HL-60 (cell line): ENCODE measurements at regions not wholly inside any gene's neighbourhood (a gene's known extent, or its start where the extent isn't known, plus 50 kb on each side); places are given as distances from the start of the nearest gene placed in this dataset.

ENCODE experiments used
- DNase-seq, 2 experiments: peaks; one replicate each; pipeline ENCODE4 v3.0.0-alpha.2; 2010 to 2020; ENCODE audit warnings: low read depth in 1 of 2, low spot score in 1 of 2
- H3K27ac ChIP-seq: fragments of 250-450 bp; sonication (Bioruptor Pico); replicated peaks from 2 replicates; pipeline ENCODE4 v1.5.1; 2020; ENCODE audit warnings: mild to moderate bottlenecking, moderate library complexity
- H3K27me3 ChIP-seq: fragments of 250-450 bp; sonication (Bioruptor Pico); 2 replicates; pipeline ENCODE4 v1.5.1; 2021; ENCODE audit warnings: mild to moderate bottlenecking, moderate library complexity; ENCODE audit not compliant: insufficient read depth, poor library complexity, severe bottlenecking
- H3K4me3 ChIP-seq: replicated peaks from 2 replicates; pipeline ENCODE4 v1.5.1; 2011; ENCODE audit warnings: mild to moderate bottlenecking, control low read depth, low read length; ENCODE audit not compliant: insufficient read depth
- GABPA ChIP-seq: IDR thresholded peaks from 2 replicates; pipeline ENCODE4 v1.6.1; 2012; ENCODE audit warnings: low read depth
- POLR2AphosphoS5 ChIP-seq: IDR thresholded peaks from 2 replicates; pipeline ENCODE4 v1.6.1; 2012; ENCODE audit warnings: low read depth
- SPI1 ChIP-seq: IDR thresholded peaks from 2 replicates; pipeline ENCODE4 v1.6.1; 2012; ENCODE audit warnings: low read depth, mild to moderate bottlenecking, borderline replicate concordance
- TF ChIP-seq, protein P1 (sequence below): IDR thresholded peaks from one replicate; pipeline ENCODE4 v1.5.1; 2011; ENCODE audit warnings: low read length, control low read depth, inconsistent platforms; ENCODE audit not compliant: insufficient read depth
- TF ChIP-seq, protein P2 (sequence below): IDR thresholded peaks from 2 replicates; pipeline ENCODE4 v1.6.1; 2012; ENCODE audit warnings: low read depth; ENCODE audit not compliant: insufficient replicate concordance

- TF ChIP-seq, protein P1, sequence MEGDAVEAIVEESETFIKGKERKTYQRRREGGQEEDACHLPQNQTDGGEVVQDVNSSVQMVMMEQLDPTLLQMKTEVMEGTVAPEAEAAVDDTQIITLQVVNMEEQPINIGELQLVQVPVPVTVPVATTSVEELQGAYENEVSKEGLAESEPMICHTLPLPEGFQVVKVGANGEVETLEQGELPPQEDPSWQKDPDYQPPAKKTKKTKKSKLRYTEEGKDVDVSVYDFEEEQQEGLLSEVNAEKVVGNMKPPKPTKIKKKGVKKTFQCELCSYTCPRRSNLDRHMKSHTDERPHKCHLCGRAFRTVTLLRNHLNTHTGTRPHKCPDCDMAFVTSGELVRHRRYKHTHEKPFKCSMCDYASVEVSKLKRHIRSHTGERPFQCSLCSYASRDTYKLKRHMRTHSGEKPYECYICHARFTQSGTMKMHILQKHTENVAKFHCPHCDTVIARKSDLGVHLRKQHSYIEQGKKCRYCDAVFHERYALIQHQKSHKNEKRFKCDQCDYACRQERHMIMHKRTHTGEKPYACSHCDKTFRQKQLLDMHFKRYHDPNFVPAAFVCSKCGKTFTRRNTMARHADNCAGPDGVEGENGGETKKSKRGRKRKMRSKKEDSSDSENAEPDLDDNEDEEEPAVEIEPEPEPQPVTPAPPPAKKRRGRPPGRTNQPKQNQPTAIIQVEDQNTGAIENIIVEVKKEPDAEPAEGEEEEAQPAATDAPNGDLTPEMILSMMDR = no peak
- Histone ChIP-seq H3K27me3 (no peaks in the 10 kb centered on the region), H3K27ac (no peak overlapping the region), H3K4me3 (no peak overlapping the region)
- DNase-seq = no peak
Observed at GRCh38 chr12:93033948-93034347, 104.9 kb upstream of the EEA1 start.

GRCh38 chr12:93039062-93039461, 110.0 kb upstream of the EEA1 start:
- no peak overlapping the region for H3K27ac ChIP-seq
- TF ChIP-seq, protein P2, sequence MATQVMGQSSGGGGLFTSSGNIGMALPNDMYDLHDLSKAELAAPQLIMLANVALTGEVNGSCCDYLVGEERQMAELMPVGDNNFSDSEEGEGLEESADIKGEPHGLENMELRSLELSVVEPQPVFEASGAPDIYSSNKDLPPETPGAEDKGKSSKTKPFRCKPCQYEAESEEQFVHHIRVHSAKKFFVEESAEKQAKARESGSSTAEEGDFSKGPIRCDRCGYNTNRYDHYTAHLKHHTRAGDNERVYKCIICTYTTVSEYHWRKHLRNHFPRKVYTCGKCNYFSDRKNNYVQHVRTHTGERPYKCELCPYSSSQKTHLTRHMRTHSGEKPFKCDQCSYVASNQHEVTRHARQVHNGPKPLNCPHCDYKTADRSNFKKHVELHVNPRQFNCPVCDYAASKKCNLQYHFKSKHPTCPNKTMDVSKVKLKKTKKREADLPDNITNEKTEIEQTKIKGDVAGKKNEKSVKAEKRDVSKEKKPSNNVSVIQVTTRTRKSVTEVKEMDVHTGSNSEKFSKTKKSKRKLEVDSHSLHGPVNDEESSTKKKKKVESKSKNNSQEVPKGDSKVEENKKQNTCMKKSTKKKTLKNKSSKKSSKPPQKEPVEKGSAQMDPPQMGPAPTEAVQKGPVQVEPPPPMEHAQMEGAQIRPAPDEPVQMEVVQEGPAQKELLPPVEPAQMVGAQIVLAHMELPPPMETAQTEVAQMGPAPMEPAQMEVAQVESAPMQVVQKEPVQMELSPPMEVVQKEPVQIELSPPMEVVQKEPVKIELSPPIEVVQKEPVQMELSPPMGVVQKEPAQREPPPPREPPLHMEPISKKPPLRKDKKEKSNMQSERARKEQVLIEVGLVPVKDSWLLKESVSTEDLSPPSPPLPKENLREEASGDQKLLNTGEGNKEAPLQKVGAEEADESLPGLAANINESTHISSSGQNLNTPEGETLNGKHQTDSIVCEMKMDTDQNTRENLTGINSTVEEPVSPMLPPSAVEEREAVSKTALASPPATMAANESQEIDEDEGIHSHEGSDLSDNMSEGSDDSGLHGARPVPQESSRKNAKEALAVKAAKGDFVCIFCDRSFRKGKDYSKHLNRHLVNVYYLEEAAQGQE = no peak
- TF ChIP-seq SPI1 = no peak
- TF ChIP-seq, protein P1 = no peak
- TF ChIP-seq GABPA = no peak
- TF ChIP-seq POLR2AphosphoS5 = no peak
- no peak for DNase-seq
- H3K27me3 ChIP-seq = no peaks in the 10 kb centered on the region
- no peak overlapping the region for H3K4me3 ChIP-seq

GRCh38 chr12:93039930-93040329, 110.8 kb upstream of the EEA1 start:
- Histone ChIP-seq H3K27ac (no peak overlapping the region), H3K4me3 (no peak overlapping the region), H3K27me3 (no peaks in the 10 kb centered on the region)
- TF ChIP-seq, protein P2 = no peak
- TF ChIP-seq POLR2AphosphoS5 (no peak), GABPA (no peak), SPI1 (no peak)
- TF ChIP-seq, protein P1 = no peak
- no peak for DNase-seq

DNA sequence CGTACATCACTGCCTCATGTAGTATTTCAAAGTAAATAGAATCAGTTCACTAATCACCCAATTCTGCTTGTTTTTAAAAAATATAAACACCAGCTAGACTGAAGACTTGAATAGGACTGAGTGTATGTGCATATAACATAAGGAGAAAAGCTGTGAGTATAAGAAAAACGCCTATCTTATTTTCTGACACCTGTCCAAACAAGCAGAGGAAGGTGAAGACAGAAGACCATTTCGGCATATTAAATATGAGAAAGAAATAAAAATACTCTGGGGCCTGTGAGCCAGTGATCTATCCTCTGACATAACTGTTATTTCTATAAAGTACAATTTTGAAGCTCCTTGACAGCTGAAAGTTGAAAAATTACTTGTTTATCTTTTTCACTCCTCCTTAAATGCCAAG, 111.3 kb upstream of the EEA1 start:
- Histone ChIP-seq H3K27me3 (no peaks in the 10 kb centered on the region), H3K4me3 (no peak overlapping the region), H3K27ac (no peak overlapping the region)
- DNase-seq = no peak
- TF ChIP-seq SPI1 = no peak
- TF ChIP-seq, protein P1 = no peak
- no peak for TF ChIP-seq POLR2AphosphoS5
- TF ChIP-seq, protein P2 = no peak
- TF ChIP-seq GABPA = no peak
